HG03457 (cell line): ENCODE measurements at regions not wholly inside any gene's neighbourhood (a gene's known extent, or its start where the extent isn't known, plus 50 kb on each side); places are given as distances from the start of the nearest gene placed in this dataset.
"Not testable (repeated sequence)": the region's sequence is repeated elsewhere in the genome, so short reads cannot be mapped to it uniquely, and the experiment has no call there.

Experiments
- ATAC-seq: cut with Tn5 transposase; IDR thresholded peaks from one replicate; pipeline ENCODE4 v1.9.1; 2021; ENCODE audit warnings: moderate number of reproducible peaks; ENCODE audit not compliant: unreplicated experiment

DNA sequence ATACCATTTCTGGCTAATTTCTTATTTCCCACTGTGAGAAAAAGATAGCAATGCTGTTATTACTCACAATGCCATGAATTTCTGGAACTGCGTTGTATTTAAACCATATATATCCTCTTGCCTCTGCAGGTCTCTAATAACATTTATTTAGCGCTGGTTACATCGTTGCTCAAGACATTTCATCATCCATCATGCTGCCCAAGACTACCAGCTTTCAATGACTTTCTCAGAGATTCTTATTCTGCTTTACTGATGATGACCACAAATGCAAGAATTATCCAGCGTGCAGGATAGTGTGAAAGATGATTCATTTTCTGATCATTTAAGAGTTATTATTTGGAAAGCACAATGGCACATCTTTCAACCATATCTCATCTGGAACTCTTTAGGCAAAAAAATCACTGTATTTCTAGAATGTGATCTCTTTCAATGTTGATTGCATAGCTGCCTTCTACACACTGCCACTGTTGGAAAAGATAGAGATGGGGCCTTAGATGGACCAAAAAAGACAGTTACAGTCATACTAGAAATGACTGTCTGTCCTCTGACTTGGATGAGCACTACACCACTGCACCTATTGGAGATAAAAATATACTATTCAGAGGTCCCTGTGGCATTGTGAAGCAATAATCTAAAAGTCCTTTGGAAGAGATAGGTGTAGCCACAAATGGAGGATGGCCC is 716.1 kb downstream of the NSUN3 start:
- no peak for ATAC-seq

GRCh38 chr3:94779699-94780098 is 716.8 kb downstream of the NSUN3 start:
- ATAC-seq, result no peak

GRCh38 chr3:94784274-94784673 is 721.4 kb downstream of the NSUN3 start:
- no peak for ATAC-seq

DNA sequence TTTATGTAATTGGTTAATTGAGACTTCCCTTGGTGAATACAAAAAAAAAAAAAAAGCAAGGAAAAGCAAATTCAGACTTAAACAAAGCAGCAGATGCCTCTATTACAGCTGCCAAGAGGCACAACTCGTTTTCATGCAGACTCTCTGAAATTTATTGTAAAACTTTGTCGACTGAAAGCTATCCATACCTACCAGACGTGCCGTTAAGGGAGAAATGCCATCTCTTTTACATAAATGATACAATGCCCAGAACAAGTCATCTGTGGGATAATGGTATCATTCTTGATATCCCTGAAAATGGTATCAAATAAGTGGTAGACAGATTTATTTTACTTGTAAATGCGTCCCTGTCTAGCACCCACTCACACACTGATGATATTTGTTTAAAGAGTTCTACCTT is 724.2 kb downstream of the NSUN3 start:
- no peak for ATAC-seq

- ATAC-seq, result no peak
Measured at GRCh38 chr3:94787734-94788270, 724.9 kb downstream of the NSUN3 start.

DNA sequence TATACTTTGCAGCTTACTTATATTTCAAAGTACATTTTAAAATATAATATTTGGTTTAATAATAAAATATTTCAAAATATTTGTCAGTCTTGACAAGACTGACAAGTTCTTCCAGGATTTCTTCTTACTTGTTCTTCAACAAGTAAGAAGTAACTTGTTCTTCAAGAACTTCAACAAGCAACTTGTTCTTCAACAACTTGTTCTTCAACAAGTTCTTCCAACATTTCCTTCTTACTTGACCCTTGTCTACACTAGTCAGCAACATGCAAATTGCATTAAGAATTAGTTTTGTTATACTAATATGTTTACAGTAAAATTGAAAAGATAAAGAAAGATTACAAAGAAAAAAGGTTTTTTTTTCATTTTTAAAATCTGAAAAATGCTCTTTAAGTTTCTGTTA is 731.7 kb downstream of the NSUN3 start:
- no peak for ATAC-seq

- ATAC-seq, result no peak
Measured at GRCh38 chr3:94799420-94800060, 736.7 kb downstream of the NSUN3 start.

GRCh38 chr3:94811836-94812235 is 749.0 kb downstream of the NSUN3 start:
- ATAC-seq, result no peak

- ATAC-seq, result no peak
Measured at GRCh38 chr3:94821241-94821640, 758.4 kb downstream of the NSUN3 start.

GRCh38 chr3:94822298-94822697 is 759.4 kb downstream of the NSUN3 start:
- ATAC-seq, result no peak

DNA sequence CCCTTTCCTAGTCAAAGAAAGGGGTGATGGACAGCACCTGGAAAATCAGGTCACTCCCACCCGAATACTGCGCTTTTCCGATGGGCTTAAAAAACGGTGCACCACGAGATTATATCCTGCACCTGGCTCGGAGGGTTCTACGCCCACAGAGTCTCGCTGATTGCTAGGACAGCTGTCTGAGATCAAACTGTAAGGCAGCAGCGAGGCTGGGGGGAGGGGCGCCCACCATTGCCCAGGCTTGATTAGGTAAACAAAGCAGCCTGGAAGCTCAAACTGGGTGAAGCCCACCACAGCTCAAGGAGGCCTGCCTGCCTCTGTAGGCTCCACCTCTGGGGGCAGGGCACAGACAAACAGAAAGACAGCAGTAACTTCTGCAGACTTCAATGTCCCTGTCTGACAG is 783.4 kb downstream of the NSUN3 start:
- not testable (repeated sequence) for ATAC-seq

GRCh38 chr3:94862703-94863102 is 799.8 kb downstream of the NSUN3 start:
- ATAC-seq, result no peak

- ATAC-seq, result no peak
Measured at GRCh38 chr3:94869059-94869547, 806.2 kb downstream of the NSUN3 start.

- no peak for ATAC-seq
Measured at GRCh38 chr3:94873751-94874150, 810.9 kb downstream of the NSUN3 start.

- ATAC-seq, result no peak
Measured at GRCh38 chr3:94875149-94875548, 812.3 kb downstream of the NSUN3 start.

DNA sequence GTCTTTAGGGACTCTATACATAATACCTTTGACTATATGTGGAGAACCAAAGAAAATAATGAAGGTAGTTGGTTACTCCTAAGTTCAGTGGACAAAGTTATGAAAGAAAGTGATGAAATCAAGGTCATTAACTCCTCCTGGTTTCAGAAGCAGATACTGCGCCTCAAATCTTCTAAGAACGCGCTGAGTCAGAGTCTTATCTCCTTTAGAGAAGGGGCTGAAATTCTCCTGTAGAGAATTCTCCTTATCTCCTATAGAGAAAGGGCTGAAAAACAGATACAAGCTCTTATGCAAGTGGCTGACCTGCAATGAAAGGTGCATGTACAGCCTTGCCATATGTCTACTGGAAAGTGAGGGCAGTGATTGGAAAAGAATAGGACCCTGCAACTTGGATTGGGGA is 824.2 kb downstream of the NSUN3 start:
- no peak for ATAC-seq

GRCh38 chr3:94896994-94897393 is 834.1 kb downstream of the NSUN3 start:
- ATAC-seq, result no peak

DNA sequence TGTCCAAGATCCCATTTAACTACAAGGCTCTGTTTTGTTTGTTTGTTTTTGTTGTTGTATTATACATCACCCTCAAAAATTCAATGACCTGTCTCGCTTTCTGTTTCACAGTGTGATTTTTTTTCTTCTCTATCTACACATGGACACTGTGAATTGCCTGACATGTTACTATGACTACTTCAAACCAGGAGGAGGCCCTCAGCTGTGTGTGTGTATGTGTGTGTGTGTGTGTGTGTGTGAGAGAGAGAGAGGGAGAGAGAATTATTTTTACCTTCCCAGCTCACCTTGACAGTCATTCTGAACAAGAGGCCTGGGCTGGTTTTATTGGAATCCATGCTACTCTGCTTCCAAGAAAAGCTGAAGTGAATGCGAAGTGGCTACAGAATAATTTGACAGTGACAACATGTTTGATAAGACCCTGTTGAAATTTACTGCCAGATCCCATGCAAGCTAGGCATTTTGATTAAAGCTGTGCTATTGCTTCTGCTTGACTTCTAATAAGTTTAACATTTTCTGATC is 841.4 kb downstream of the NSUN3 start:
- no peak for ATAC-seq

DNA sequence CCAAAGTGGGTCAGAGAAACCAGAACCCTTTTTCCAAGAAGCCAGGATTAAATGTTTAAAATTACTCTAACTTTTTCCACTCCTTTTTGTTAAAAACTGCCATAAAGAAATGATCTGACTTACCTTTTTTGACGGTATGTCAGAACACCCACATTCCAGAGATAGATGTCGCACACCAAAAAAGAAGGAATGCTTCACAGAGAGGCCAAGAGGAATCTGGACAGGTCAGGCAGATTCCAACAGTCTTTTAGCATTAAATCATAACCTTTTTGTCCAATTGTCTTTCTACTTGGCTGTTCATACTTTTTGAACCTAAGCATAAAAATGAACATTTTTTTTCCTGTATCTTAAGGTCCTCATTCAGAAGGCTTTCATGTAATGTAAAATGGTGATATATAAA is 846.9 kb downstream of the NSUN3 start:
- ATAC-seq, result no peak

DNA sequence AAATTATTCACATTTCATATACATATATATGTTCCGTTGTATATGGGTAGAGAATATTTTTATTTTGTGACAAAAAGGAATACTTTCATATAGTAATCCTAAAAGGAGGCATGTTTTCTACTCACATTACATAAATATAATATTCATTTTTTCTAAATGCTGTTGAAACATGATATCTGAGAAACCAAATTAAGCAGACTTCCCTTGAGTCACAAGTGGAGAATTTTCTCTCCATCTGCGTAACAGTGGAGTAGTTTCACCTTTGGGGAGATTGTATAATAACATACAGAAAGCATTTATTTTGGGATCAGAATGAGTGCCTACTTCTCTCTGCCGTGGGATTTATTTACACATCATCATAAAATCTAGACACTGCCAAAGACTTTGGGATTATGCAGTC is 849.8 kb downstream of the NSUN3 start:
- ATAC-seq, result no peak

DNA sequence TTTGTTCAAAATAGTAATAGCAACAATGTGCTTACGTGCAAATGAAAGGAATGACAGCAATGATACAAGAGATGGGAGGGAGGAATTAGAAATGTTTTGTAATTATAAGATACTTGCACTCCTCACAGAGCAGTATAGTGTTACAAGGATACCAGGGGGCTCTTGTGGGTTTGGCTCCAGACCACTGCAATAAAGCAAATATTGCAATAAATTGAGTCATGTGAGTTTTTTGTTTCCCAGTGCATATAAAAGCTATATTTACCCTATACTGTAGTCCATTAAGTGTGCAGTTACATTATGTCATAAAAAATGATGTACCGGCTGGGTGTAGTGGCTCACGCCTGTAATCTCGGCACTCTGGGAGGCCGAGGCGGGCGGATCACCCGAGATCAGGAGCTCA is 864.3 kb downstream of the NSUN3 start:
- no peak for ATAC-seq

DNA sequence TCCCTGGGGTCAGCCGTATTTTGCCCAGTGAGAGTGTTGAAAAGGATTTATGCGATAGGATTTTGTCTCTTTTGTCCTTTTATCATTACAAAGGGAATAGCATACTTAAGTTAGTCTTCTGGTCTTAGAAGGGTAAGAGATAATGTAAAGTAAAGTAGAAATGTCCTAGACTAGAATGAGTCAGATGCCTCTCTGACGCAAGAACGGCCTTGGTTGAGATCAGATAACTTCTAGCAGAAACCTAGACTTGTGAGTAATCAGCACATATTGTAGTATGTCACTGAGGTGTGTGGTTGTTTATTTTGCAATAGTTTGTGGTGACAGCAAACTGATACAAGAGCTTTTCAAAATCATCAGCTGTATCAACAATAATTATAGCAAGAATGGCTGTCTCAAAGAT is 866.1 kb downstream of the NSUN3 start:
- ATAC-seq, result no peak
